Large intestine (tissue), 3 donors: ENCODE measurements at regions not wholly inside any gene's neighbourhood (a gene's known extent, or its start where the extent isn't known, plus 50 kb on each side); places are given as distances from the start of the nearest gene placed in this dataset.

Source experiments
- DNase-seq, 2 donors: peaks; one replicate each; pipeline versions ENCODE4 v3.0.0 to v3.0.0-alpha.2; 2013
- H3K27ac ChIP-seq: one replicate; pipeline ENCODE4 v1.5.1; 2013; ENCODE audit warnings: low read length
- H3K27me3 ChIP-seq: 2 replicates; pipeline ENCODE4 v1.6.1; 2013; ENCODE audit warnings: low read length; ENCODE audit not compliant: control insufficient read depth, insufficient read depth
- H3K36me3 ChIP-seq: 2 replicates; pipeline ENCODE4 v1.6.1; 2013; ENCODE audit warnings: low read length; ENCODE audit not compliant: control insufficient read depth, insufficient read depth
- H3K4me1 ChIP-seq: one replicate; pipeline ENCODE4 v1.6.1; 2013; ENCODE audit warnings: low read length; ENCODE audit not compliant: control insufficient read depth, insufficient read depth
- H3K4me3 ChIP-seq: one replicate; pipeline ENCODE4 v1.5.1; 2013; ENCODE audit warnings: low read length
- H3K9me3 ChIP-seq: one replicate; pipeline ENCODE4 v1.6.1; 2013; ENCODE audit warnings: mild to moderate bottlenecking, low read depth, low read length, moderate library complexity; ENCODE audit not compliant: control insufficient read depth
- WGBS: methylation state at CpG from one replicate; pipeline ENCODE4 v1.1.5; 2013; ENCODE audit warnings: low lambda C conversion rate; ENCODE audit not compliant: insufficient coverage; 5-methylcytosine and 5-hydroxymethylcytosine counted together

DNA sequence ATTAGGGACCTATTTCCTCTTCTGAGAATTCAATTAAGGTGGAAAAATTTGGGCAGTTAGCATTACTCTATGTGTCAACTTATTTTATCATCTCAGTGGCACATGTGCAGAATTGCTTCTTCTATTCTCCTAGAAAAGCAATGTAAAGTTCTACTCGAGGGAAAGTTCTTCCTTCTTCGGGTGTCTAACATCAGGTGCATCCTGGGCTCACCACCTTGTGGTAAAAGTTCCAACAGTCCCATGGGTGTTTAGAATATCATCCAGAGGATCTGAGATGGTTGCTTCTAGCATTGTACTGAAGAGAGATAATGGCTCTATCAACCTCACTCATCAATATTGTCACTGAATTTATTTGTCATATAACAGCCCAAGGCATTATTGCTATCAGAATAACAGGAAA lies 969.7 kb downstream of the PDHA2 start:
- Histone ChIP-seq H3K27ac (no peak overlapping the region), H3K9me3 (no peaks in the 10 kb centered on the region), H3K36me3 (no peaks in the 10 kb centered on the region), H3K4me3 (no peak overlapping the region), H3K27me3 (no peaks in the 10 kb centered on the region), H3K4me1 (no peaks in the 10 kb centered on the region)
- DNase-seq: no peak
- no CpG with 5 or more reads among the region's 2 CpGs for WGBS

GRCh38 chr4:96827086-96827485 lies 987.2 kb downstream of the PDHA2 start:
- Histone ChIP-seq H3K9me3 (no peaks in the 10 kb centered on the region), H3K27ac (no peak overlapping the region), H3K4me3 (no peak overlapping the region), H3K4me1 (no peaks in the 10 kb centered on the region), H3K27me3 (no peaks in the 10 kb centered on the region), H3K36me3 (no peaks in the 10 kb centered on the region)
- no peak for DNase-seq
- no CpG with 5 or more reads among the region's 4 CpGs for WGBS

GRCh38 chr4:96833831-96834230 lies 993.9 kb downstream of the PDHA2 start:
- no peaks in the 10 kb centered on the region for H3K9me3 ChIP-seq
- H3K4me3 ChIP-seq: no peak overlapping the region
- no peak overlapping the region for H3K27ac ChIP-seq
- H3K4me1 ChIP-seq: no peaks in the 10 kb centered on the region
- no peak for DNase-seq
- H3K36me3 ChIP-seq: no peaks in the 10 kb centered on the region
- no CpG with 5 or more reads among the region's 2 CpGs for WGBS
- no peaks in the 10 kb centered on the region for H3K27me3 ChIP-seq

- Histone ChIP-seq H3K9me3 (no peaks in the 10 kb centered on the region), H3K4me3 (no peak overlapping the region), H3K4me1 (no peaks in the 10 kb centered on the region), H3K27ac (no peak overlapping the region), H3K36me3 (no peaks in the 10 kb centered on the region), H3K27me3 (no peaks in the 10 kb centered on the region)
- WGBS: 60% methylated on average over 1 of the region's 3 CpGs
- DNase-seq: no peak
Observed at GRCh38 chr4:96835991-96836390, 996.1 kb downstream of the PDHA2 start.

DNA sequence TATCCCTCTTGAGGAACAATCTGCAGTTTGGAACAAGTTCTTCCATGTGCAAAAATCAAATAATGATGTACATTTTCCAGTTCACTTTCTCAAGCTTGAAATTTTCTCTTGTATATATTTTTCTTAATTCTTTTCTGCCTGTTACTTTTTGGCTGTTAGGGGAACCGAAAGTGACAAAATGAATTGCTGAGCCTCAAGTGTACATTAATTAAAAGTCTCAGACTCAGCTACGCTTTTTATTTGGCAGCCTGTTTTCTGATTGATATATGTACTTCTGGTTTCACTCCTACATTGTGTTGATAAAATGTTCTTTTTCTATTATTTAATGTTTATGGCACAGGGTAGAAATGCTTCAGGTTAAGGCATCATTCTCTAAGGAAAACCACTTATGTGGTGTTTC lies 999.5 kb downstream of the PDHA2 start:
- DNase-seq: no peak
- H3K4me3 ChIP-seq: no peak overlapping the region
- 92% methylated on average over 2 of the region's 2 CpGs for WGBS

GRCh38 chr4:96841801-96842200 lies 1001.9 kb downstream of the PDHA2 start:
- H3K36me3 ChIP-seq: no peaks in the 10 kb centered on the region
- WGBS: 67% methylated on average over 1 of the region's 2 CpGs
- no peak for DNase-seq
- H3K4me3 ChIP-seq: no peak overlapping the region
- H3K4me1 ChIP-seq: no peaks in the 10 kb centered on the region
- H3K27me3 ChIP-seq: no peaks in the 10 kb centered on the region
- H3K27ac ChIP-seq: no peak overlapping the region
- no peaks in the 10 kb centered on the region for H3K9me3 ChIP-seq

More for the DNA sequence above, 999.5 kb downstream of the PDHA2 start:
- H3K9me3 ChIP-seq: no peaks in the 10 kb centered on the region
- no peaks in the 10 kb centered on the region for H3K4me1 ChIP-seq
- H3K27ac ChIP-seq: no peak overlapping the region
- no peaks in the 10 kb centered on the region for H3K36me3 ChIP-seq
- H3K27me3 ChIP-seq: no peaks in the 10 kb centered on the region

- Histone ChIP-seq H3K27me3 (no peaks in the 10 kb centered on the region), H3K4me1 (no peaks in the 10 kb centered on the region), H3K36me3 (no peaks in the 10 kb centered on the region), H3K27ac (no peak overlapping the region), H3K4me3 (no peak overlapping the region), H3K9me3 (no peaks in the 10 kb centered on the region)
- no CpG with 5 or more reads among the region's 1 CpG for WGBS
- DNase-seq: no peak
Observed at GRCh38 chr4:96844858-96845490, 1005.1 kb downstream of the PDHA2 start.

- no peak overlapping the region for H3K4me3 ChIP-seq
- H3K4me1 ChIP-seq: no peaks in the 10 kb centered on the region
- no peaks in the 10 kb centered on the region for H3K27me3 ChIP-seq
- no peak for DNase-seq
- H3K27ac ChIP-seq: no peak overlapping the region
- no peaks in the 10 kb centered on the region for H3K9me3 ChIP-seq
- H3K36me3 ChIP-seq: no peaks in the 10 kb centered on the region
- 100% methylated on average over 2 of the region's 2 CpGs for WGBS
Observed at GRCh38 chr4:96845819-96846218, 1005.9 kb downstream of the PDHA2 start.

DNA sequence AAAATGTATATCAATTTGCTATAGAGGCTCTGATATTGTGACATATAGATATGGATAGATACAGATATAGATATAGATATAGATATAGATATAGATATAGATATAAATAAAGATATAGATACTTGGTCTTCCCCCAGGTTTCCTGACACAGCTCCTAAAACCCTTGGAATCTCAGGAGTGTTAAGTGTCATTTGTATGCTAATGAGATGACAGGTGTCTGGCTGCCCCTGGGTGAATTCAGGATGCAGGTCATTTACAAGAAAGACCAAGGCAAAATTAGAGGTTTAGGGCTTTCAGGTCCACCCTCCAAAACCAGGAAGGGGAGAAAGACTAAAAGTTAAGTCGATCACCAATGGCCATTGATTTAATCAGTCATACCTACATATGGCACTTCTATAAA lies 1034.8 kb downstream of the PDHA2 start:
- no peaks in the 10 kb centered on the region for H3K27me3 ChIP-seq
- no peak overlapping the region for H3K27ac ChIP-seq
- no peak for DNase-seq
- H3K4me1 ChIP-seq: no peaks in the 10 kb centered on the region
- H3K9me3 ChIP-seq: peaks cover 8% of the 10 kb centered on the region
- no peak overlapping the region for H3K4me3 ChIP-seq
- WGBS: no CpG with 5 or more reads among the region's 1 CpG
- H3K36me3 ChIP-seq: no peaks in the 10 kb centered on the region

DNA sequence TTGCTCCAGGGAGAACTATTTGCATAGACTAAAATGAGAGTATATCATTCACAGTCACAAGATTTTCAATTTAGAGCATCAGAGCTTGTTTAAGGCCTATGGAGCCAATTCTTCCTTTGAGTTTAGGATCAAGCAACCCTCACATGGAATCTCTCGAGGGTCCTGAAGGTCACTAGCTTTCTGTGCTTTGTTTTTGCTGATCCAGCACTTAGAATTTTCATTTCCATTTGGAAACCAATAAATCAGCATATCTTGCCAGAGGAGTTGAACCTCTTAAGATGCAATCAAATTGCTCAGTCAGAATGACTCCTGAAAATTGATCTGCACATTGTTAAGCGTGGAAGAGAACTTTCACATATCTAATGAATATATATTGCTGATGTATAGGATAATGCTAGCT lies 1039.6 kb downstream of the PDHA2 start:
- Histone ChIP-seq H3K27me3 (no peaks in the 10 kb centered on the region), H3K4me1 (no peaks in the 10 kb centered on the region), H3K27ac (no peak overlapping the region), H3K9me3 (peaks cover 8% of the 10 kb centered on the region), H3K36me3 (no peaks in the 10 kb centered on the region), H3K4me3 (no peak overlapping the region)
- DNase-seq: no peak
- no CpG with 5 or more reads among the region's 2 CpGs for WGBS

GRCh38 chr4:96887857-96888256 lies 1048.0 kb downstream of the PDHA2 start:
- DNase-seq: no peak
- Histone ChIP-seq H3K27ac (no peak overlapping the region), H3K27me3 (no peaks in the 10 kb centered on the region), H3K4me1 (no peaks in the 10 kb centered on the region), H3K9me3 (no peaks in the 10 kb centered on the region), H3K4me3 (no peak overlapping the region), H3K36me3 (no peaks in the 10 kb centered on the region)
- WGBS: 100% methylated on average over 1 of the region's 3 CpGs
